BLaER1 treated with 17β-estradiol and CSF1 and Interleukin-3, amounts not matched to agents 10 nM and 100 nM (cell line): ENCODE measurements at regions not wholly inside any gene's neighbourhood (a gene's known extent, or its start where the extent isn't known, plus 50 kb on each side); places are given as distances from the start of the nearest gene placed in this dataset.

Experiments used
- H3K27ac ChIP-seq, 11 experiments: shearing (Covaris generic); formaldehyde crosslinking; 2 replicates each; pipeline ENCODE4 v1.8.1; 2022
- H3K27me3 ChIP-seq, 11 experiments: shearing (Covaris generic); formaldehyde crosslinking; 2 replicates each; pipeline ENCODE4 v1.8.1; 2022
- H3K36me3 ChIP-seq, 11 experiments: shearing (Covaris generic); formaldehyde crosslinking; 2 replicates each; pipeline ENCODE4 v1.8.1; 2022
- H3K4me1 ChIP-seq, 10 experiments: shearing (Covaris generic); formaldehyde crosslinking; 2 replicates each; pipeline ENCODE4 v1.8.1; 2022
- H3K4me2 ChIP-seq, 11 experiments: shearing (Covaris generic); formaldehyde crosslinking; 2 replicates each; pipeline ENCODE4 v1.8.1; 2022
- H3K4me3 ChIP-seq, 10 experiments: shearing (Covaris generic); formaldehyde crosslinking; 2 replicates each; pipeline ENCODE4 v1.8.1; 2022
- H3K9ac ChIP-seq, 11 experiments: shearing (Covaris generic); formaldehyde crosslinking; 2 replicates each; pipeline ENCODE4 v1.8.1; 2022
- H3K9me3 ChIP-seq, 11 experiments: shearing (Covaris generic); formaldehyde crosslinking; replicated peaks in 1 of 11; 2 replicates each; pipeline ENCODE4 v1.8.1; 2022
- H4K20me1 ChIP-seq, 11 experiments: shearing (Covaris generic); formaldehyde crosslinking; 2 replicates each; pipeline ENCODE4 v1.8.1; 2022
- Cebpa-rat ChIP-seq, 11 experiments: shearing (Covaris generic); IDR thresholded peaks; 2 replicates each; pipeline ENCODE4 v1.8.1; 2022

DNA sequence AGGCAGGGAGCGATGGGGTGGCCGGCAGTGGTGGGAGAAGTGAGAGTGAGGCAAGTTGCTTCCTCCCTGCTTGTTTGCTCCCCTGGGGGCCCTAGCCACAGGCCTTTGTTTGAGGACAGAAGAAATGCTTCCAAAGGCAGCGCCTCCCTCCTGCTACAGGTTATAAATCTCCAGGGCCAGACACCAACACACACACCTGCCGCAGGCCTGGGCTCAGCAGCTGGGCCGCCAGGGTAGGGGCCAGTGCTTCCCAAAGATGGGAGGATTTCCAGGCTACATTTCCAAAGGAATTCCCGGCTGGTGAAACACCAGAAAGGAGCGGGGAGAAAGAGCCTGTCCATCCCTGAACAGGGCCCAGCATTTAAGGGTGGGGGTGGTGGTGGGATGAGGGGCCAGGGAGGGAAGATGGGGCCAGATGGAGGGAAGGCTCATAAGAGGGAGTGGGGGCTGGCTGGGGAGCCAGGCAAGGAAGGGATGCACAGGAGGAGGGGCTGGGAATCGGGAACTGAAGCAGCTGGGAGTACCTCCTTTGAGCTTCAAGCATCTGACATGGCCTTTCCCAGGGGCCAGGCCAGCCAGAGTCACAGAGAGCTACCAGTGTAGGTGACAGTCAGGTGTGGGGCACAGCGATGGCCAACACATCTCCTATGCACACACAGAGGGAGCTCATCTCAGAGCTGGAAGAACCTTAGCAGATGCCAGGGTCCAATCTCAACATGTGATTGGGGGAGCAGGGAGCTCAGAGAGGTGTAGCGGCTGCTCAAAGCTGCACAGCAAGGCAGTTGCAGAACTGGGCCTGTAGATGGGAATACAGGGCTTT, 143.9 kb downstream of the PJA1 start:
- H3K27me3 ChIP-seq = peaks cover 57 to 100% (median 91%) of the 10 kb centered on the region in 11 experiments
- H4K20me1 ChIP-seq = no peaks in the 10 kb centered on the region; a peak in 3 of 22 replicates
- peak overlapping the region in 3 of 11 experiments; percentile 18 to 41 (median 40); a peak in 4 of 22 replicates for H3K27ac ChIP-seq
- no peak overlapping the region for H3K4me3 ChIP-seq
- no peaks in the 10 kb centered on the region for H3K36me3 ChIP-seq
- TF ChIP-seq Cebpa-rat (IDR thresholded peaks at IDR 0.05) = no peak
- peak overlapping the region; percentile 41 to 67 (median 49); a peak in 20 of 22 replicates for H3K4me2 ChIP-seq
- H3K9ac ChIP-seq = peak overlapping the region in 3 of 11 experiments; percentile 18 to 38 (median 31); a peak in 2 of 22 replicates
- H3K4me1 ChIP-seq = peaks cover 14 to 40% (median 29%) of the 10 kb centered on the region in 10 experiments
- H3K9me3 ChIP-seq = peaks cover 0 to 7% (median 0%) of the 10 kb centered on the region in 11 experiments; a peak in 2 of 22 replicates

DNA sequence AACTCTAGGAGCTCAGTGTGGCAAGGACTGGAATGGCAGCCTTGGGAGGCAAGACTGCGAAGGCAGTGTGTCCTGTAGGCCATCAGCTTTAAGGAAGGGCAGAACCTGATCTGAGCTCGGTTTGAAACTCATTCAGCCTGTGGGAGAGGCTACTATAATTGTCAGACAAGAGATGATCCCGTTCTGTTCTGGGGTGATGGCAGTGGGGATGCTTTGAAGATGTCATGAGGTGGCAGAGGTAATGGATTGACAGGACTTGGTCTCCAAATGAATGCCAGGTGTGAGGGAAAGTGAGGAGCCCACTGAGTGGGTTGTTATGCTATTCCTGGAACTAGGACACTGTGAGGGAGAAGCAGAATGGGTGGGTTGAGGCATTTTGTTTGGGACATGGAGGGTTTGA, 144.9 kb downstream of the PJA1 start:
- TF ChIP-seq Cebpa-rat (IDR thresholded peaks at IDR 0.05) = no peak
- no peak overlapping the region for H3K4me3 ChIP-seq
- no peaks in the 10 kb centered on the region; a peak in 3 of 22 replicates for H4K20me1 ChIP-seq
- H3K9me3 ChIP-seq = peaks cover 0 to 7% (median 0%) of the 10 kb centered on the region in 11 experiments; a peak in 2 of 22 replicates
- peaks cover 66 to 100% (median 90%) of the 10 kb centered on the region in 11 experiments for H3K27me3 ChIP-seq
- H3K4me2 ChIP-seq = peak overlapping the region in 10 of 11 experiments; percentile 41 to 67 (median 54); a peak in 17 of 22 replicates
- H3K4me1 ChIP-seq = peaks cover 14 to 35% (median 27%) of the 10 kb centered on the region in 10 experiments
- no peaks in the 10 kb centered on the region for H3K36me3 ChIP-seq
- H3K27ac ChIP-seq = no peak overlapping the region
- no peak overlapping the region for H3K9ac ChIP-seq

DNA sequence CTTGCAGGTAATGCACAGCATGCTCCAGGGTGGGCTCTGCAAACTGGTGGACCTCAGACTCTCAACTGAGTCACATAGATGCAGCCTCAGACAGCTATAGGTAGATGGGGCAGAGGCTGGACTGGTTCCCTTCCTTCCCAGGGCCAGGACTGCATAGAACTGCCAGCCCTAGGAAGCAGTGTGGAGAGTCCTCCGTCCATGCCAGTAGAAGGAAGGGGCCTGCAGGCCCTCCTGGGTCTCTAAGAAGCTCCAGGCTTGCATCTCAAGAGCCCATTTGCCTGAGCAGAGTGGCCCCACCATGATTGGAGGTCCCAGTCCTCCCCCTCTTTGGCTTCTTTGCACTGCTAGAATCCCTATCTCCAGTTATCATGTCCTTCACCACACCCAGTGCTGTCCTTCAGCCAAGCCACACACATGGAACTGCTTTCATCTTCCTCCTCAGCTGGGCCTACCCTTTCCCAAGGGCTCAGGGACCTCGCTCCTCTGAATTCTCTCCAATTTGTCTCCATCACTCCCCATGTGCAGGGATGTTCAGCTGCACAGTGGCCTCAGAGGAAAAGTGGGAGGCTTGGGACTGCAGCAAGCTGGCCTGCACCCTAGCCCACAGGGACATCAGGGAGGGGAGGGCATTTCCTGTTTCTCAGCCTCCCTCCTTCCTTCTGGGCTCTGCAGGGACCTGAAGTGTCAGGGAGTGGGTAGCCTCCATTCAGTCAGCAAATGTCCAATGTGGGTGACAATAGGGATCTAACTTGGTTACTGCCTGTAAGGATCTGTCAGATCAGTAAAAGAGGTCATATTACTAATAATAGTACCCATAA, 146.0 kb downstream of the PJA1 start:
- Histone ChIP-seq H3K27ac (no peak overlapping the region), H3K4me1 (peaks cover 14 to 32% (median 26%) of the 10 kb centered on the region in 10 experiments), H4K20me1 (no peaks in the 10 kb centered on the region; a peak in 4 of 22 replicates), H3K4me3 (no peak overlapping the region), H3K4me2 (peak overlapping the region; percentile 2 to 63 (median 48); a peak in 19 of 22 replicates), H3K9me3 (peaks cover 0 to 7% (median 0%) of the 10 kb centered on the region in 11 experiments; a peak in 2 of 22 replicates), H3K27me3 (peaks cover 70 to 100% (median 92%) of the 10 kb centered on the region in 11 experiments), H3K9ac (no peak overlapping the region), H3K36me3 (no peaks in the 10 kb centered on the region)
- TF ChIP-seq Cebpa-rat (IDR thresholded peaks at IDR 0.05) = no peak

DNA sequence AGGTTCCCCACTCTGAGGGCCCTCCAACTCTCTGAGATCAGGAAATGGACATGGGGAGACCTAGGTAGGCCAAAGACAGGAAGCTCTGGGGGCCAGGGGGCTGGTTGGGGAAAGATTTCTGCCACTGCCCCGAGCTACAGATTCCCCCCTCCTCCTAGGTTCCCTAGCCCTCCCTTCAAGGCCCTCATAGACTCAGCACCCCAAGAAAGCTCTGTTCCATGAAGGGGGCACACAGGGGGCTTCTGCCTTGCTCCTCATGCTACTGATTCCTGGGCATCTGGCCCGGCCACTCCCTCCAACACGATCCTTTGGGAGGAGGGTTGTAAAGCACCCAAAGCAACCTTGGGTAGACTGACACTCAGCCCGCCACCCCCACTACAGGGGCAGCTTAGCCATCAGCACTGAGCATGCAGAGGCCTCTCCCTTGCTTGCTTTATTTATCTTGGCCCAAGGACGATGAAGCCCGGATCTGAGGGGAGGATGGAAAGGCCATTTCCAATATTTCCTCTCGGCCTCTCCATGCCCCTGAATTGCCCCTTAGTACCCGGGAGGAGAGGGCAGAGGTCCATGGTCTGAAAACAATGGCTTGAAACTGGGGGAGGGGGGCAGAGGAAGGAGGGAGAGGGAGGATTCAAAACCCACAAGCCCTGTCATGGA, 146.7 kb downstream of the PJA1 start:
- H3K27ac ChIP-seq = no peak overlapping the region
- peak overlapping the region in 3 of 11 experiments; percentile 48 to 61 (median 54); a peak in 2 of 22 replicates for H3K4me2 ChIP-seq
- no peak overlapping the region for H3K9ac ChIP-seq
- H4K20me1 ChIP-seq = no peaks in the 10 kb centered on the region; a peak in 4 of 22 replicates
- H3K4me1 ChIP-seq = peaks cover 14 to 32% (median 24%) of the 10 kb centered on the region in 10 experiments
- H3K27me3 ChIP-seq = peaks cover 72 to 99% (median 96%) of the 10 kb centered on the region in 11 experiments
- no peak overlapping the region for H3K4me3 ChIP-seq
- TF ChIP-seq Cebpa-rat (IDR thresholded peaks at IDR 0.05) = no peak
- H3K36me3 ChIP-seq = no peaks in the 10 kb centered on the region
- peaks cover 0 to 7% (median 0%) of the 10 kb centered on the region in 11 experiments; a peak in 2 of 22 replicates for H3K9me3 ChIP-seq

DNA sequence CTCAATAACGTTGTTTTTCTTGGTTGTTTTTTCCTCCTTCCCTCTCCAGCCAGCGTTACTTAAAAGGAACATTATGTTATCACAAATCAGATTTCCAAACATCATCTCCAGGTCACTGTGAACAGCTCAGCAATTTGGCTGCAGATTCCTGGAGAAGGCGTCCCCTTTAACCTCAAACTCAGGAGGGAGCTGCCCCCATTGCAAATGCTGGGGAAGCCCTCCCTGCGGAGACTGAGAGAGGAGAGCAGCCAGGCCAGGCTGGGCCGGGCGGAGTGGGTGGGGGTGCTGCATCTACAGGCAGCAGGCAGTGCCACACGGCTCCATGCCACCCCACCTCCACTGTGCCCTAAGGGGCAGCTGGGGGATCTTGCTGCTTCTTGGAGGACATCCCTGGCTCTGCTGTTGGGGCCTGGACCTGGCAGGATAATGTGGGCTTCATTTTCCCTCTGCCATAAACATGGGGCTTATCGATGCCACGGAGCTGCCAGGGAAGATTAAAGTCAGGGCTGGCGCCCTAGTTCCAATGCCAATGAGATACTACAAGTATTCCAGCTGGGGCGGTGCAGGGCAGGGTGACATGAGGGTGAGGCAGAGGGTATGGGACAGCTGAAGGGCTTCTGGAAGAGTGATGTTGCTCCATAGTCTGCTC, 148.8 kb downstream of the PJA1 start:
- H3K4me3 ChIP-seq = no peak overlapping the region
- H3K27me3 ChIP-seq = peaks cover 76 to 100% (median 96%) of the 10 kb centered on the region in 11 experiments
- H3K9me3 ChIP-seq = peaks cover 0 to 8% (median 0%) of the 10 kb centered on the region in 11 experiments; a peak in 3 of 22 replicates
- H3K4me1 ChIP-seq = peaks cover 13 to 27% (median 21%) of the 10 kb centered on the region in 10 experiments
- H3K4me2 ChIP-seq = no peak overlapping the region
- no peaks in the 10 kb centered on the region; a peak in 4 of 22 replicates for H4K20me1 ChIP-seq
- no peaks in the 10 kb centered on the region for H3K36me3 ChIP-seq
- no peak overlapping the region for H3K9ac ChIP-seq
- TF ChIP-seq Cebpa-rat (IDR thresholded peaks at IDR 0.05) = no peak
- no peak overlapping the region for H3K27ac ChIP-seq

DNA sequence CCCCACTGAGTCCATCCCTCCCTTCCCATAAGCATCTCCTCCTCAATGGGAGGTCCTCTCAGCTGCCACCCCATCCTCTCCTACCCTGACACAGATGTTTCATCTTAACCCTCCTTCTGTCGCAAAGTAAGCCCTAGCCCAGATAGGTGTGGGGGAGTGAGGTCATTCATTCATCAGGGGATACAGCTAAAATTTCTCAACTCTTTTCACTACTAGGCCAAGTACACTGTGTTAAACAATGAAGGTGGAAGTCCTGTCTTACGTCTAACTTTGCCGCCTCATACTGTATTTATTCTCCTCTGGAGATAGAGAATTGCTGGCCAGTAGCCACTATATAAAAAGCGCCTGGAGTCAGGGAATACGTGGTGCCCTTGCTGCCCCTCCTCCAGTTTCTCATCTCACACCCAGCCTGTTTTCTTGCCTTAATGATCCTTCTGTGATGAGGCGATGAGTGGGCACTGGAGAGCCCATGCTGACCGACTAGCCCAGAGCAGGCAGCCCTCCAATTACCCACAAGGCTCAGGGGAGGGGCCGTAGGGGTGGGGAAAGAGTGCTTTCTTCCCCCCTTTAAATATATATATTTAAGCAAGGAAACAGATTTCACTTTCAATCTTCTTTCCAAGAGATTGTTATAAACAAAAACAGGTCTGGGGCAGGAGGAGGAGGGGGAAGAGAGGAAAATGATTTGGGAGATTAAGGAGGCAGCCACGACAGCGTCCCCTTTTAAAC, 149.5 kb downstream of the PJA1 start:
- no peaks in the 10 kb centered on the region; a peak in 4 of 22 replicates for H4K20me1 ChIP-seq
- peaks cover 0 to 13% (median 4%) of the 10 kb centered on the region in 11 experiments; a peak in 6 of 22 replicates for H3K9me3 ChIP-seq
- H3K36me3 ChIP-seq = no peaks in the 10 kb centered on the region
- H3K9ac ChIP-seq = no peak overlapping the region
- no peak for TF ChIP-seq Cebpa-rat (IDR thresholded peaks at IDR 0.05)
- H3K27ac ChIP-seq = no peak overlapping the region
- H3K4me3 ChIP-seq = no peak overlapping the region
- peaks cover 69 to 100% (median 95%) of the 10 kb centered on the region in 11 experiments for H3K27me3 ChIP-seq
- H3K4me2 ChIP-seq = no peak overlapping the region
- H3K4me1 ChIP-seq = peaks cover 6 to 20% (median 14%) of the 10 kb centered on the region in 10 experiments; a peak in 17 of 20 replicates

DNA sequence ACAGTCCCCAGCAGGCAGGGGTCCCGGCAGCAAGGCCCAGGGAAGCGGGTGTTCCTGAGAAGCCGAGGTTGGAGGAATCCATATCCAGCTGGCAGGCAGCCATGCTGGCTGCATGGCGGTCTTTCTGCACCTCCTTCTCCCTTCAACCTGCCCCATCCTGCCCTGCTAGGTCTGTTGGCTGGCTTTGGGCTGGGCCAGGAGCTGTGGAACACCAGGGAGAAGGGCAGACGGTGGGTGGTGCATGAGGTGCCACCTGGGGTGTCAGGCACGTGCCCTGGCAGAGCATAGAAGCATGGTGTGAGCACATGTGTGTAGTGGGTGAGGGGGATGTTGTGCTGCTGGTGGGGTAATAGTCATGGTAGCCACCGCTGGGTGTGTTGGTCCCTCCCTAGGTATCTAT, 150.1 kb downstream of the PJA1 start:
- peaks cover 5 to 14% (median 10%) of the 10 kb centered on the region in 10 experiments; a peak in 17 of 20 replicates for H3K4me1 ChIP-seq
- H4K20me1 ChIP-seq = no peaks in the 10 kb centered on the region; a peak in 4 of 22 replicates
- no peak overlapping the region for H3K4me3 ChIP-seq
- no peak overlapping the region for H3K27ac ChIP-seq
- no peak overlapping the region for H3K4me2 ChIP-seq
- no peak for TF ChIP-seq Cebpa-rat (IDR thresholded peaks at IDR 0.05)
- H3K9ac ChIP-seq = no peak overlapping the region
- H3K27me3 ChIP-seq = peaks cover 68 to 100% (median 94%) of the 10 kb centered on the region in 11 experiments
- H3K36me3 ChIP-seq = no peaks in the 10 kb centered on the region
- peaks cover 0 to 13% (median 4%) of the 10 kb centered on the region in 11 experiments; a peak in 7 of 22 replicates for H3K9me3 ChIP-seq
